Fibroblast of the conjunctiva (primary cell): ENCODE measurements at regions not wholly inside any gene's neighbourhood (a gene's known extent, or its start where the extent isn't known, plus 50 kb on each side); places are given as distances from the start of the nearest gene placed in this dataset.

ENCODE experiments used
- DNase-seq: peaks from one replicate; pipeline ENCODE4 v3.0.0-alpha.2; 2010; ENCODE audit warnings: low read depth

DNA sequence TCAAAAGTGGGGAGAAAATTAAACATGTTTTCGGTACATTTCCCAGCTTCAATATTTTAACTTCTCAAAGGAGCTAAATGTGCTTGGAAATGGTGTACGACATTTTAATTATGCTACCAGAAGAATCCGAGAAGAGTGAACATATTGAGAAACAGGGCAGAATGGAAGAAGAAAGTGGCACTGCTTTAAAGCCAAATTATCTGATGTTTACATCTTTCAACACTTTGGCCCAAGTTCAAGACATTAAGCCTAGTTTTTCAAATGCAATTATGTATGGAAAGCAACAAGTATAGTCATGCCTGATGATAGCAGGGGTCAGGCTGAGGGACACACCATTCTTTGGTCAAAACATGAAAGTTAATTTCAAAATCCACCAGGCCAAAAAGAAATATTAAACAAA lies 577.9 kb upstream of the ZFP42 start:
- no peak for DNase-seq

DNA sequence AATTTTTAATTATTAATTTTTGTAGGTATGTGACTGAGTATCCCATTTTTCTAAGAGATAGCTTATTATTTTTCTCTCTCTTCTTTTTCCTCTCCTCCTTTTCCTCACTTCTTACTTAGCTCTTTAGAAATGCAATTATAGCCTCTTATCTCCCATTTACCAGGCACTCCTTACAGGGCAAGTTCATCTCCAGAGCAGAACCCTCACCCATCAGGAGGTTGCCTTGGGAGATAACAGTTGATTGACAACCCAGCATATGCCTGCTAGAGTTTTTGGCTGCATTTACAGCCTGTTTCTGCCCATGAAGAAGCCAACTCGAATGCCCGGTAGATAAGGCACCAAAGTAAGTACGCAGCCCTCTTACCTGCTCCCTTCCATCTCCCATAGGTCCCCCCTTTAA lies 572.9 kb upstream of the ZFP42 start:
- no peak for DNase-seq

DNA sequence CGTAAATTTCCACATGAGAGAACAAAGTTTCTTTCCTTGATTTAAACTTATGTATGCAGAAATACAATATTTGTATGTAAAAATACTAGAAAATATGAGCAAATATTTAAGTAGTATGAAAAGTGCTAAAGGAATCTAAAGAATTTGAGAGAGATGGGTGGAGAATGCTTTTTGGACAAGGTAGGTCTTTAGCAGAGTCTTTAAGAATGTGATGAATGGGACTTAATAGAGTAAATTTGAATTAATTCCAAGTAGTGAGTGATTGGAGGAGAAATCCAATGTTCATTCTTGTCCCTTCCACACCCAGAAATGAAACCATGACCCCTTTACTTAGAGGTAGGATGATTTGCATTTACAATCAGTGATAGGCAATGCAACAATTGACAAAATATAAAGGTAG lies 570.9 kb upstream of the ZFP42 start:
- DNase-seq = no peak

DNA sequence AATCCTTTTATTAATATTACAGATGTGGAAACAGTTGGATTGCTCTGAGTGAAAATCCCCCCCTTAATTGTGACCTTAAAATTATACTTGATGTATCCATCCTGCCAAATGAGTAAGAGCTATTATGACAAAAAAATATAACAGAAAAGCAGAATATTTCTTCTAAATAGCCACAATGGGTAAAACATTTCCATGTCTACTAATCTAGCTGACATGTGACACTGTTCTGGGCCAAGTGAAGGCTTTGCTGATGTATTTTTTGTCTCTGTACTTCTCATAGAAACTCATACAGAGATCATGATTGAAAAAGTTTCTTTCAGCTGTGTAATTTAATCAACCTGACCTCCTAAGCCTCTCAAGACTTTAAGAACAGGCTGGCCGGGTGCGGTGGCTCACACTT lies 569.1 kb upstream of the ZFP42 start:
- no peak for DNase-seq

DNA sequence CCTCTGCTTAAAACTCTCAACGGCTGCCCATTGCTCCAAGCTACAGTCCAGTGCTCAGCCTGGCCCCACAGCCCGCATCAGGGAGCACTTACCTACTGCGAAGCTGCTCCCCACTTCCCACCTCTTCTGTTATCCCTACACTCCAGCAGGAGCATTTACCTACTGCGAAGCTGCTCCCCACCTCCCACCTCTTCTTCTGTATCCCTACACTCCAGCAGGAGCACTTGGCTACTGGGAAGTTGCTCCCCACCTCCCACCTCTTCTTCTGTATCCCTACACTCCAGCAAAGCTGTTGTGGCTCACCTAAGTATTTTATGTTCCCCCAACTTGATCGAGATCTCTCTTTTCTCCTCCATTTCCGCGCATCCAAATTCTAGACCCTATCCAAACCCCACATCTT lies 563.3 kb upstream of the ZFP42 start:
- no peak for DNase-seq

DNA sequence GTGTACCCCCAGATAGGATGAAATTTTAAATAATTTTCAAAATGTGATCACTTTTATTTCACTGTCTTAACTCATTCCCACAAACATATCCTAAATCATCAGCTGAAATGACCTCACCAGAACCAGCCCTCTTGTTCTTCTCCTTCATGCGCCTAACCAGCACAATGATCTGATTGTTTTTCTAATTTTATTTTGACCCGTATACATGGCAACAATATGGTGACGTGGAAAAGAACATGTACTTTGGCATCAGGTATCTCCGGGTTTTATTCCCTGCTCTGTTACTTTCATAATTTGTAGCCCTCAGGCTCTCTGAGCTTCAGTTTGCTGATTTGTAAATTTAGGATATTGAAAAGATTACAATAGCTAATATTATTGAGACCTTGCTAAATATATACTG lies 562.4 kb upstream of the ZFP42 start:
- no peak for DNase-seq

DNA sequence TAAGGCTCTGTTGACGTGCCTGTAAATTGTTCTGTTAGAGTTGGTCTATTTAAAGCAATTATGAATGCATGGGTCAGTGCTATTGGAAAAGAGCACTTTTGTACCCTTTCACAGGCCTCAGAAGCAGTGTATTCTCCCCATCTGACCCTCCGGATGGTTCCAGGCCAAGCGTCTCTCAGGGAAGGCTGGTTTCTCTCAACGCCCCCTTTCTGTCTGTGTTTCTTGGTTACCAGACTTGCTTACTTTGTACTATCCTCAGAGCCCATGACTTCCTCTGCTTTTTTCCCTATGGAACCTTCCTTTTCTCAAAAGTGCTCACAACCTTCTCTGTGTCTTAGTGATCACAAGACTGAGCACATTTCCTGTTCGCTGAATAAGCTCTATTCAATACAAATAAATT lies 559.3 kb upstream of the ZFP42 start:
- DNase-seq = no peak

DNA sequence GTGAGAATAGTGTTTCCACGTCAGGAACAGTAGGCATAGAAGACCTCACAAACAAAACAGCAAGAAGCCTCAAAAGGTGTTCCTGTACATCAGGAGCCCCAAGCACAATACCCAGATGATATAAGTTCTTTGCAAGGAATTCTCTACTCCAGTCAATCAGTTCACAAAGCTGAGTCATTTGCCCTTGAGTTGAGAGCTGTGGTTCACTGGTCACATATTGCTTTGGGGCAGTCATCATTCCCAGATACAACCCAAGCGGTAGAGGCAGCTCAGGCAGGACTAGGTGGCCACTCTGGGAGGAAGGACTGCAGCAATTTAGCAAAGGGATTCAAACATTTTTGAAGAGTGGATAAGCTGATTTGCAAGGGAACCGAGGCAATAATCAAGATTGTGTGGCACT lies 551.5 kb upstream of the ZFP42 start:
- DNase-seq = no peak

DNA sequence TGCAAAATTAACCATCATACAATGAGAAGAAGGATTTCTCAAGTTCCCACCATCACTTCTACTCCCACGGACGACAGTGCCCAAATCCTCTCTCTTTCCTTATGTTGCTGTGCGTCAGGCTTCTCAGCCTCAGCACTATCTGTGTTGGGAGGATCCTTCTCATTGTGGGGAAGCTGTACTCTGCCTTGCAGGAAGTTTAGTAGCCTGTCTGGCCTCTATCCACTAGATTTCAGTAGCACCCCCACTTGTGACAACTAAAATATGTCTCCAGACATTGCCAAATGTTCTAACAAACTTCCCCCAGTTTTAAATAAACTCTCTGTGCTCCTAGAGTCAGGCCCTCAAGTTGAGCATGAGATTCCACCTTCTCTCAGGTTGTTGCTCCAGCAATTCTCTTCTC lies 545.9 kb upstream of the ZFP42 start:
- DNase-seq = no peak

DNA sequence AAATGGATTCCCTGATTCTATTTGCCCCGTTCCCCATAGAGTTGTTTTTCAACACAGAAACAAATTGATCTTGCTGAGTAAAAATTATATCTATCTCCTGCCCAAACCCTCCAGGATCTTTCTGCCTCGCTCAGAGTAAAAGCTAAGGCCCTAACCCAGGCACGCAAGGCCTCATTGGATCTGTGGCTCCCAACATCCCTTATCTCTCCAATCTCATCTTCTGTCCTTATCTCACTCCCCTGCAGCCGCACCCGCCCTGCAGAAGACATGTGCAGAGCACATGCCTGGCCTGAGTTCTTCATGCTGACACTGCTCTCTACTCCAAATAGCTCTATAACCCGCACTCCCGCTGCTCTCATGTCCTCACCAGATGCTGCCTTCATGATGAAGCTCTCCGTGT lies 543.8 kb upstream of the ZFP42 start:
- DNase-seq = no peak

DNA sequence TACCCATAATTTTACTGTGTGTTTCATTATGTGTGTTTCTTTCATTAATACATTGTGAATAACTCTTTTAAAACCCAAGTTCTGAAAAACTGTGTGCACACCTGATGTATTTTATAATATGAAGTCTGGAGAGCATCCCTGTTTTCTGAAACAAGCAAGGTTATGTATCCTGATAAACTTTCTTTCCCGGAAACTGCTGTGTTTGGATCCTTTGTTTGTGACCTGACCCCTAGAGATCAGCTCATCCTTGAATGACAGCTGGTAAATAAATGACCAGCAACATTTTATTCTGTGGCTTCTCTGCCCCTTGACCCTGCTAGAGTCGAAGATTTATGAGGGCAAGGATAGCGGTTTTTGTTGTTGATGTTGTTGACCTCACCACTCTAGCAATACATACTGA lies 535.6 kb upstream of the ZFP42 start:
- no peak for DNase-seq

DNA sequence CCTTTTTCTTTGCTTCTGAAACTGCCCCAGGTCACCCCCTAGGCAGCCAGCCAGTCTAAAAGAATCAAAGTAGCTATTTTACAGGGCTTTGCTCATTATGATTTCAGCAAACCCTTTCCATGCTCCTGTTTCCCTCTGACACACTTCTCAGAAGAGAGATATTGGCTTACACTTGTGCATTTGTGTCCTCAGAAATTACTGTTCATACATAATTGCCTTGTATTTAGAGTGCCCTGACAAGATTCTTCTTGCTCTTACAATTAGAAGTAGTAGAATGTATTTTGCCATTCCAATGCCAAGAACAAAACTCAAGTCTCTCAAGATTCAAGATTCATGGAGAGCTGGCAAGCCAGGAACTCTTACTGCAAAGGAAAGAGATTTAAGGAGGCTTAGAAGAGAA lies 531.0 kb upstream of the ZFP42 start:
- DNase-seq = no peak

DNA sequence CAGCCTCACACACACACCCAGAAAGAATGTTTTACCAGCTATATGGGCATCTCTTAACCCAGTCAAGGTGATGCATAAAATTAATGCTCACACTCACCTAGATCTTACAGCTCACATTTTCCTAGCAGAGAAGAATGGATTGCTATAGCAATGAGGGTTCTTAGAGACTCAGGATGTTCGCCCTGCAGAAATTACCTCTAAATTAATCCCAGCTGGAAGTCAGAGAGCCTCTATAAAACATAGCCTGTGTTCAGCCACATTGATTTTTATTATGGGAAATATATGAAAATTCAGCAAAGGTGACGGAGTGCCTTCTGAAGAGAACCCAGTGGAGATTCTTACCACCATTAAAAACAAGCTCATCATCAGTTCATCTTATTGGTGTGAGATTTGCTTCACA lies 528.3 kb upstream of the ZFP42 start:
- DNase-seq = no peak

DNA sequence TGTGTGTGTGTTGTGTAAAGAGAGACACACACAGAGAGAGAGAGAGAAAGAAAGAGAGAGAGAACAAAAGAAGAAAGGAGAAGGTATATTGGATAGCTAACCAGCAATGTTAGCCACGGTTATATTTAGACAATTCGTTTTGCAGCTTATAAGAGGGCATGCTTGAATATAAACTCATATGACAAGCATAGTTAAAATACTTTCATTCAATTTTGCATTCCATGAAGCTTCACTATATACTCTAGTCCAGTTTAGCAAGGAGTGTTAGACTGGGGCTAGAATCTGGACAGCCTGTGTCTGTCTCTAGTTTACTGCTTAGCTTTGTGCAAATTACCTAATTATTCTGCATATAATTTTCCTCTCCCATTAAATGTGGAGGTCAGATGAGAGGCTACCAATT lies 525.9 kb upstream of the ZFP42 start:
- no peak for DNase-seq

DNA sequence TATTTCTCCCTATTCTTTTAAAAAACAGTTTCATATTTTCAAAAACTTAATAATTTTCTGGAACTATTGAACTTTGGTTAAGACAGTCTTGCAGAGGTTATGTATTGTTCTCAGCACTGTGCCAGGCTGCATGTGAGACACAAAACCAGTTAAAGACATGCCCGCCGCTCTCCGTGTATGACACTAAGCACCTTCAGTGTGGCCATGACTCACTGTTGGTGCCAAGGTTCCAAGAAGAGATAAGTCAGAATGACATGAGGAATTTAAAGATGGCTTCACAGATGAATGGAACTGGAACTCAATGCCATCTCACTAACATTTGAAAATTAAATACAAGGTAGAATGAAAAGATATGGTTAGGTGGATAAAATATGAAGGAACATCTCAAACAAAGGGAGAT lies 525.5 kb upstream of the ZFP42 start:
- DNase-seq = no peak

DNA sequence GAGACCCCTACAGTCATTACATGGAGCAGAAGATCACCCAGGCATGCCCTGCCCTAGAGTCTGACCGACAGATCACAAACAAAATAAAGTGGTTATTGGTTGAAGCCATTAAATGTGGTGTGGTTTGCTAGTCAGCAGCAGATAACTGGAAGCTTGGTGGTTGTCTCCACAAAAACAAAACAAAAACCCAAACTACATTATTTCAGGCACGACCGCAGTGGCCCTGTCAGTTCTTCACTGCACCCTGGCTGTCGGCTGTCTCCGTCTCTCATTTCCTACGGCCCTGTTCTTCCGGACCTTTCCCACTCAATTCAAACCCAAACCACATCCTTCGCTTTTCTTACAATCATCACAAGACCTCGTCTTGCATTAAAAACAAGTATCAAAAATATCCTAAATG lies 521.3 kb upstream of the ZFP42 start:
- no peak for DNase-seq

DNA sequence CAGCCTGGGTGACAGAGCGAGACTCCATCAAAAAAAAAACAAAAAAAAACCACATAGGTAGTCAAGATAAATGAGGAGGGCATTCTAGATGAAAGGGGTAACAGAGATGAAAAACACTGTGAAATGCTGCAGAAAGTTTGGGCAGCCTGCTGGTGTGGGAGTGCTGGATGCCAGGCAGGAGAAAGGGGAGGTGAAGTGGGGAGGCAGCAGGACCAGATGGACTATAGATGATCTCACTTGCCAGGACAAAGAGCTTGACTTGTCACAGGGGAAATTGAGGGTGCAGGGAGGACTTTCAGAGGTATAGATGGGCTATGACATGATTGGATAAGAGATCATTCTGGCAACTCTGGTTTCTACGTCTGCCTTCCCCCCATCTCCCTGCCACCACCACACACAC lies 519.7 kb upstream of the ZFP42 start:
- no peak for DNase-seq

DNA sequence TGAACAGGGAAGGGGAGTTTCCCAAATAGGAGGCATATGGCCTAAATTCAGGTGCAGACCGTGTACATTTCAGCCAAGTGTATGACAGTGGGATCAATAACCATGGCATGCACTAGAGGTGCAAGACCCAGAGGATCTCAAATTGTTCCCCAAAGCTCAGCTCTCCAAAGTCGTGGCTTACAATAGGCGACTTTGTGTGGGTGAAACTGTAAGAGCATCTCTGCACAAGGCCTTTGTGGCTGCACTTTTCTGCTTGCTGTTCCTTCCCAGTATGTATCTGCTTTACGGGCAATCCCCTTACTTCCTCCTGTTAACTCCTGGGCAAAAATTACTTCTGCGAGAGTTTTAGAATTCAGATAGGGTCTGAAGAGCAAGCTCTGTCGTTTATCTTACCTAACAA lies 518.3 kb upstream of the ZFP42 start:
- DNase-seq = no peak

DNA sequence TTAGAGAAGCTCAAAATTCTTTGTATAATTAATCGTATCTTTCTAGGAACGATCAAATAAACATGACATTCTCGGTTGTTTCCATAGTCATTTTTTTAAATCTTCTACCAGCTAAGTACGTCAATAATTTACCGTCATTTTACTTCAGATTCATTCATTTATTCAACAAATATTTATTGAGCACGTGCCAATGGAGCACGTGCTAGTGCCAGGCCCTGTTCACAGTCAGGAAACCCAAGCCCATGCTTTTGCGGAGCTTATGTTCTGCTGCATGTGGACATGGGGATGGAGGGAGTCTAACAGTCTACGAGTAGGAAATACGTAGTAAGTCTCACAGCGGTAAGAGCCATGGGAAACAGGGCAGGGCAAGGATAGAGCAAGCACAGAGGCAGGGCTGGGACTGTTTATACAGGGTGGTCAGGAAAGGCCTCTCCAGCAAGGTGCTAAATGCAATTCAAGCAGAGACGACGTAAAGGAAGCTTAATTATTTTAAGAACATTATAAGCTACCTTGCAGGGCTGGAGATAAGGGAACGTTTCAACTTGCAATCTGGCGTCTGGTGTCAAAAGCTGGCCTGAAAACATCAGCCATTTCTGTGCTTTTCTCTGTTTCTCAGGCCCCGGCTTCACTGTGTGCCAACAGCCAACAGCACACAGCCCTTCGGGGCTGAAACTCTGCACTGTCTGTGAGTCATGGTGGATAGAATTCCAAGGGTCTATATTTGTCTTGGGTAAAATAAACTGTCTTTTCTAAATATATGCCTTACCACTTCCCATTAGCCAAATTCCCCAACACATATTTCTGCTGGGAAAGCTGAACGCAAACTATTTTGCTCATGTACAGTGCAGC lies 517.1 kb upstream of the ZFP42 start:
- peak; percentile 35 for DNase-seq

DNA sequence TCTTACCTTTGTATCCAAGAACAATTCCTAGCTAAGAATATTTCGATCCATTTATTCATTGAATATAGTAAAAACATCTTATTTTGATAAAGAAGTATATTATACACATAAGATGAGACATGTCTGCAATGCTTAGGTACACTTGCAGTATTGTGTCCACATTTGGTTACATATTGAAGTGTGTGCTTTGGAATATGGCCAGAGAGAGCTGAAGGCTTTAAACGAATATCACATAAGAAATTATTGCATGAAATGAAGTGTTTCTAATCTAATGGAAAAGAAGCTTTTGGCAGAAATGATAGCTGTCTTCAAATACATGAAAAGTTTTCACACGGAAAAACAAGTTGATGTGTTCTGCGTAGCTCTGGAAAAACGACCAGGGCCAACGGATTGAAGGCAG lies 516.1 kb upstream of the ZFP42 start:
- DNase-seq = no peak

DNA sequence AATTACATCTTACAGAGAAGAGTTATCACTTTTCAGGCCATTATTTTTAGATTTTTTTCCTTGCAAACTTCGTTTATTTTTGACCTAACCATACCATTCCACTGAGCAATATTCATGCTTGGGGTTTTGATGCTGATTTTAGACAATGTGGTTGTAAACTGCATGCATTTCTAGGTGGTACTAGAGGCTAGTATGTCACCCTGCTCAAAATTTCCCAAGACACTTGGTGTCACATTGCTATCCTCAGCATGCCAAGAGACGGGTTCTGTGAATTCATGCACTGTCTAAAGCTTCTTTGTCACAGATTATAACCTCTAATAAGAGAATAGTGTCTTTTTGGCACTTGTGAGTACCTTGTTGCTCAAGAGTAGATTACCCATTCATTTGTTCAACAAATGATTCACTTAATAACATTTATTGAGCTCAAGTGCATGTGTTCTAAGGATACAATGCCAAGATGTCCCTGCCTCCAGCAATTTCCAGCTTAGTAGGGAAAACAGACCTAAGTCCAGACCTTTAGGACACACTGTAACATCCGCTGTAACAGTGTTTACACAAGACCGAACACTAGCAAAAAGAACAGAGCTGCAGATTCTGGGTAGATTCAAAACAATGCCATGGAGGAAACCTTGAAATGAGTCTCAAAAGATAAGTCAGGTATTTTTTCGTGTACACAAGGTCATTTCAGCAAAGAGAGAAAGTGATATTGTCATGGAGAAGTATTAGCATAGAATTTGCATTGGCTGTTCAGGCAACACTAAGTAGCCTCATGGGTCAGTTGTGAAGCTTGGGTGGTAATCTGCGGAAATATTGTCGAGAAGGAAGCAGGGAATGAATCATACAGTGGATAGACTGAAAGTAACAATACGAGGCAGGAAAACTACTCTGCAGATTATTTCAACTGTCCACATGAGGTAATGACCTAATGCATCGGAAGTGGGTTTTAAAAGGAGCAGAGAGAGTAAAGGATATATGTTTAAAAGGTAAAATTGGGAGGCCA lies 515.1 kb upstream of the ZFP42 start:
- DNase-seq = peak; percentile 23

DNA sequence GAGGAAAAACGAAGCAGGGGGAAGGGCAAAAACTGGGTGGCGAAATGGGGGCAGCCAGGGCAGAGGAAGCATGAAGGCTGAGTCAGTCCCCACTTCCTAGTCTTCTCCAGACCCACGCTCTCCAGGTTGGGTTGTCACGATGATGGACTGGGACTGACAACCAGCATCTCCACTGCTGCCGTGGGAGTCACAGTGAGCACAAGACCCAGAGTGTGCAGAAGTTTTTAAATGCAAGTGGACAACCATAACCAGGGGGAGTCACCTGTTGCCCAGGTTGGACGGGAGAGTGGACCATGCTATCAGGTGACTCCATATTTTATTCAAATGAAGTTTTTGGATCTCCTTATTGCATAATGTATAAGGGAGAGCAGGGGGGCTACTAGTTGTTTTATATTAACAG lies 511.4 kb upstream of the ZFP42 start:
- DNase-seq = no peak

DNA sequence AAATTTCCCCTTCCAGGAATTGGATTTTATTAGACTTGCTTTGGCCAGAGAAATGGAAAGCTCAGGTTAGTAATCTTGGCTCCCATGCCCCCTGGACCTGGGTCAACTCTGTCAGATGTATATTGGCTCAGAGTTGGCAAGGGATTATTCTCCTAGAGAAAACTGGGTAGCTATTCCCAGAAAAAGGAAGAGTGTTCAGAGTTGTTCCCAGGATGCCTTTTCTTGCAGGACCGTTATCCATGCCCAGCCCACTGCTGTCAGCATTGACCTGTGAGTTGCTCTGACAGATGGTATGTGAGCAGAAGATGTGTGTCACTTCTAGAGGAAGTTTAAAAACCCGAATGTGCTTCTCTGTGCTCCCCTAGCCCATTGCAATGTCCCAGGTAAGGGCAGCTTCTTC lies 509.9 kb upstream of the ZFP42 start:
- no peak for DNase-seq
